H9 (cell line): ENCODE measurements at regions not wholly inside any gene's neighbourhood (a gene's known extent, or its start where the extent isn't known, plus 50 kb on each side); places are given as distances from the start of the nearest gene placed in this dataset.

Source experiments
- DNase-seq: peaks from one replicate; pipeline ENCODE4 v3.0.0-alpha.2; 2017
- H2AFZ ChIP-seq: one replicate; pipeline ENCODE4 v1.6.1; 2013; ENCODE audit warnings: mild to moderate bottlenecking, low read length, control low read depth, moderate library complexity
- H2AK5ac ChIP-seq: 2 replicates; pipeline ENCODE4 v1.6.1; 2013; ENCODE audit warnings: low read length, control low read depth, mixed read lengths; ENCODE audit not compliant: insufficient read length
- H2BK120ac ChIP-seq: one replicate; pipeline ENCODE4 v1.6.1; 2013; ENCODE audit warnings: low read depth, mild to moderate bottlenecking, low read length, control low read depth, inconsistent platforms; ENCODE audit not compliant: poor library complexity, severe bottlenecking
- H2BK12ac ChIP-seq: 2 replicates; pipeline ENCODE4 v1.6.1; 2013; ENCODE audit warnings: low read length, control low read depth, mixed read lengths, low read depth; ENCODE audit not compliant: insufficient read length
- H2BK15ac ChIP-seq: 2 replicates; pipeline ENCODE4 v1.6.1; 2013; ENCODE audit warnings: low read depth, low read length, control low read depth
- H2BK20ac ChIP-seq: one replicate; pipeline ENCODE4 v1.6.1; 2013; ENCODE audit warnings: low read depth, mild to moderate bottlenecking, low read length, control low read depth, inconsistent platforms; ENCODE audit not compliant: poor library complexity, severe bottlenecking
- H2BK5ac ChIP-seq: 2 replicates; pipeline ENCODE4 v1.6.1; 2013; ENCODE audit warnings: low read length, control low read depth, mixed read lengths; ENCODE audit not compliant: insufficient read length
- H3K14ac ChIP-seq: 2 replicates; pipeline ENCODE4 v1.6.1; 2013; ENCODE audit warnings: low read length, control low read depth; ENCODE audit not compliant: insufficient read depth
- H3K18ac ChIP-seq: 2 replicates; pipeline ENCODE4 v1.6.1; 2013; ENCODE audit warnings: low read depth, mild to moderate bottlenecking, mixed read lengths, low read length, control low read depth; ENCODE audit not compliant: insufficient read length
- H3K23ac ChIP-seq: 2 replicates; pipeline ENCODE4 v1.6.1; 2013; ENCODE audit warnings: low read length, control low read depth, mixed read lengths, low read depth; ENCODE audit not compliant: insufficient read length
- H3K23me2 ChIP-seq: 2 replicates; pipeline ENCODE4 v1.6.1; 2013; ENCODE audit warnings: low read depth, mild to moderate bottlenecking, mixed read lengths, low read length, control low read depth; ENCODE audit not compliant: insufficient read length, poor library complexity, severe bottlenecking
- H3K27ac ChIP-seq: 2 replicates; pipeline ENCODE4 v1.5.1; 2013; ENCODE audit warnings: low read length, control low read depth, mixed read lengths, low read depth; ENCODE audit not compliant: insufficient read length
- H3K27me3 ChIP-seq: 2 replicates; pipeline ENCODE4 v1.6.1; 2013; ENCODE audit warnings: low read length, control low read depth, inconsistent platforms; ENCODE audit not compliant: insufficient read depth
- H3K4ac ChIP-seq: 2 replicates; pipeline ENCODE4 v1.6.1; 2013; ENCODE audit warnings: low read depth, mild to moderate bottlenecking, control low read depth, inconsistent platforms, low read length, moderate library complexity
- H3K4me1 ChIP-seq: 2 replicates; pipeline ENCODE4 v1.6.1; 2013; ENCODE audit warnings: low read length, control low read depth, inconsistent platforms; ENCODE audit not compliant: insufficient read depth
- H3K4me2 ChIP-seq: 2 replicates; pipeline ENCODE4 v1.6.1; 2013; ENCODE audit warnings: low read length, control low read depth, mixed read lengths; ENCODE audit not compliant: insufficient read length, insufficient read depth
- H3K56ac ChIP-seq: 2 replicates; pipeline ENCODE4 v1.6.1; 2013; ENCODE audit warnings: low read depth, mild to moderate bottlenecking, mixed read lengths, low read length, control low read depth; ENCODE audit not compliant: insufficient read length
- H3K79me1 ChIP-seq: 2 replicates; pipeline ENCODE4 v1.6.1; 2013; ENCODE audit warnings: low read depth, mild to moderate bottlenecking, moderate library complexity, low read length, control low read depth, inconsistent platforms; ENCODE audit not compliant: insufficient read depth, poor library complexity, severe bottlenecking
- H3K79me2 ChIP-seq: 2 replicates; pipeline ENCODE4 v1.6.1; 2013; ENCODE audit warnings: low read length, control low read depth, inconsistent platforms; ENCODE audit not compliant: insufficient read depth
- H3K9ac ChIP-seq: 2 replicates; pipeline ENCODE4 v1.6.1; 2013; ENCODE audit warnings: low read length, control low read depth, mixed read lengths; ENCODE audit not compliant: insufficient read length; ENCODE audit errors: extremely low read depth
- H3K9me3 ChIP-seq: one replicate; pipeline ENCODE4 v1.6.1; 2013; ENCODE audit warnings: low read depth, low read length, inconsistent platforms; ENCODE audit not compliant: control insufficient read depth
- H3T11ph ChIP-seq: one replicate; pipeline ENCODE4 v1.6.1; 2013; ENCODE audit warnings: mild to moderate bottlenecking, low read length, control low read depth, inconsistent platforms
- H4K20me1 ChIP-seq: one replicate; pipeline ENCODE4 v1.6.1; 2013; ENCODE audit not compliant: control insufficient read depth, insufficient read length, insufficient read depth
- H4K5ac ChIP-seq: 2 replicates; pipeline ENCODE4 v1.6.1; 2013; ENCODE audit warnings: low read depth, mild to moderate bottlenecking, mixed read lengths, low read length, control low read depth; ENCODE audit not compliant: insufficient read length
- H4K8ac ChIP-seq: replicated peaks from 2 replicates; pipeline ENCODE4 v1.6.1; 2013; ENCODE audit warnings: low read length, control low read depth, mixed read lengths, low read depth; ENCODE audit not compliant: insufficient read length
- H4K91ac ChIP-seq: 2 replicates; pipeline ENCODE4 v1.6.1; 2013; ENCODE audit warnings: low read depth, mild to moderate bottlenecking, moderate library complexity, mixed read lengths, low read length, control low read depth; ENCODE audit not compliant: insufficient read length
- H3K27ac Mint-ChIP-seq, 3 experiments: 2 replicates in 2 of 3; 3 replicates in 1 of 3; pipeline ENCODE4 v1.8.0; 2020 to 2021; ENCODE audit warnings: mixed read lengths in 3 of 3, mild to moderate bottlenecking in 1 of 3, moderate library complexity in 1 of 3
- H3K27me3 Mint-ChIP-seq: 2 replicates; pipeline ENCODE4 v1.8.0; 2021; ENCODE audit warnings: low read depth, mild to moderate bottlenecking, moderate library complexity, mixed read lengths
- H3K36me3 Mint-ChIP-seq, 3 experiments: 2 replicates in 2 of 3; 3 replicates in 1 of 3; pipeline ENCODE4 v1.8.0; 2020 to 2021; ENCODE audit warnings: low read depth in 3 of 3, mixed read lengths in 3 of 3; ENCODE audit not compliant: insufficient read depth in 1 of 3
- H3K4me1 Mint-ChIP-seq, 2 experiments: 2 replicates each; pipeline ENCODE4 v1.8.0; 2020; ENCODE audit warnings: mixed read lengths in 2 of 2
- H3K4me3 Mint-ChIP-seq, 2 experiments: 2 replicates in 1 of 2; 3 replicates in 1 of 2; pipeline ENCODE4 v1.8.0; 2020 to 2021; ENCODE audit warnings: mild to moderate bottlenecking in 2 of 2, mixed read lengths in 2 of 2, moderate library complexity in 1 of 2
- H3K9me3 Mint-ChIP-seq, 2 experiments: 2 replicates in 1 of 2; 3 replicates in 1 of 2; pipeline ENCODE4 v1.8.0; 2020; ENCODE audit warnings: mild to moderate bottlenecking in 2 of 2, mixed read lengths in 2 of 2, moderate library complexity in 1 of 2
- CTCF ChIP-seq: fragments of 200-600 bp; sonication (generic); conservative IDR thresholded peaks from 3 replicates; pipeline ENCODE4 v1.8.0; 2021; ENCODE audit warnings: antibody characterized with exemption, mild to moderate bottlenecking
- WGBS: extraction: QIAGEN DNeasy Blood & Tissue Kit; methylation state at CpG from one replicate; pipeline ENCODE4 v1.1.7; 2013; ENCODE audit warnings: missing lambda C conversion rate, low lambda C conversion rate, mixed read lengths; ENCODE audit not compliant: insufficient read length; ENCODE audit errors: extremely low coverage; 5-methylcytosine and 5-hydroxymethylcytosine counted together

- no peak overlapping the region for H3K18ac ChIP-seq
- H3K23ac ChIP-seq = no peak overlapping the region
- no peak overlapping the region for H2AK5ac ChIP-seq
- H3K9ac ChIP-seq = no peak overlapping the region
- H3K27ac ChIP-seq = no peak overlapping the region
- no peaks in the 10 kb centered on the region for H3K79me2 ChIP-seq
- no peak overlapping the region for H3K4ac ChIP-seq
- H3K56ac ChIP-seq = no peak overlapping the region
- Mint-ChIP-seq H3K4me1 (peaks cover 15 to 21% of the 10 kb centered on the region in 2 experiments), H3K27ac (0 out of 7 replicates have a peak overlapping the region, but pooled peaks of 1 of the 3 experiments have one; percentile 32), H3K36me3 (peaks cover 0 to 2% (median 0%) of the 10 kb centered on the region in 3 experiments; a peak in 2 of 7 replicates), H3K4me3 (no peak overlapping the region), H3K27me3 (no peaks in the 10 kb centered on the region), H3K9me3 (peaks cover 0 to under 1% of the 10 kb centered on the region in 2 experiments; a peak in 1 of 5 replicates)
- no peak overlapping the region for H2BK12ac ChIP-seq
- H3K14ac ChIP-seq = no peak overlapping the region
- H3K4me2 ChIP-seq = no peak overlapping the region
- H3K79me1 ChIP-seq = no peaks in the 10 kb centered on the region
- no peaks in the 10 kb centered on the region for H3K9me3 ChIP-seq
- H4K91ac ChIP-seq = no peak overlapping the region
- H3K4me1 ChIP-seq = no peaks in the 10 kb centered on the region
- H2BK15ac ChIP-seq = no peak overlapping the region
- H2BK120ac ChIP-seq = no peak overlapping the region
- no peak overlapping the region for H2AFZ ChIP-seq
- DNase-seq = no peak
- TF ChIP-seq CTCF = no peak
- no peak overlapping the region for H4K8ac ChIP-seq
- no peak overlapping the region for H4K5ac ChIP-seq
- H3K27me3 ChIP-seq = no peaks in the 10 kb centered on the region
- WGBS = no CpG with 5 or more reads among the region's 1 CpG
- no peaks in the 10 kb centered on the region for H3K23me2 ChIP-seq
- H4K20me1 ChIP-seq = no peaks in the 10 kb centered on the region
- no peak overlapping the region for H3T11ph ChIP-seq
- H2BK20ac ChIP-seq = no peak overlapping the region
- no peak overlapping the region for H2BK5ac ChIP-seq
Observed at GRCh38 chr2:45332567-45332966, 278.5 kb downstream of the SRBD1 start.
